ENCODE measurements at regions not wholly inside any gene's neighbourhood (a gene's known extent, or its start where the extent isn't known, plus 50 kb on each side); places are given as distances from the start of the nearest gene placed in this dataset.

GRCh38 chr13:109684084-109684823 is 102.1 kb downstream of the IRS2 start:
- Histone ChIP-seq H4K20me1 (ENCODE audit: low read length) (no peaks in the 10 kb centered on the region), H3K79me2 (ENCODE audit: low read length) (no peaks in the 10 kb centered on the region), H3K9ac (ENCODE audit: low read length) (peak overlapping the region; percentile 39; the same call in 1 of the 2 replicates), H3K36me3 (ENCODE audit: low read depth, low read length) (no peaks in the 10 kb centered on the region), H3K4me2 (ENCODE audit: low read length) (peak overlapping the region; percentile 73), H3K27me3 (ENCODE audit: low read length) (no peaks in the 10 kb centered on the region), H3K9me3 (ENCODE audit: low read length) (no peaks in the 10 kb centered on the region), H3K27ac (ENCODE audit: low read length) (peak overlapping the region; percentile 76), H2AFZ (ENCODE audit: low read length) (peak overlapping the region; percentile 36; the same call in 1 of the 2 replicates), H3K4me1 (ENCODE audit: insufficient read depth, low read length) (peaks cover 20% of the 10 kb centered on the region), H3K4me3 (ENCODE audit: low read length) (no peak overlapping the region), H3K9me2 (replicated peaks; ENCODE audit: low read length) (no peaks in the 10 kb centered on the region), H3F3A (ENCODE audit: low read length, unreplicated experiment) (no peaks in the 10 kb centered on the region)
- intact Hi-C loops (cut with micrococcal nuclease), result no loop called here
- CTCF ChIA-PET, result no interaction called here
- ATAC-seq (peak; percentile 28; the same call in 1 of the 2 replicates), DNase-seq (no peak)
- no peak for TF ChIP-seq EZH2 (IDR thresholded peaks at IDR 0.05; ENCODE audit: low read length, unreplicated experiment)
- TF ChIP-seq, protein P1, sequence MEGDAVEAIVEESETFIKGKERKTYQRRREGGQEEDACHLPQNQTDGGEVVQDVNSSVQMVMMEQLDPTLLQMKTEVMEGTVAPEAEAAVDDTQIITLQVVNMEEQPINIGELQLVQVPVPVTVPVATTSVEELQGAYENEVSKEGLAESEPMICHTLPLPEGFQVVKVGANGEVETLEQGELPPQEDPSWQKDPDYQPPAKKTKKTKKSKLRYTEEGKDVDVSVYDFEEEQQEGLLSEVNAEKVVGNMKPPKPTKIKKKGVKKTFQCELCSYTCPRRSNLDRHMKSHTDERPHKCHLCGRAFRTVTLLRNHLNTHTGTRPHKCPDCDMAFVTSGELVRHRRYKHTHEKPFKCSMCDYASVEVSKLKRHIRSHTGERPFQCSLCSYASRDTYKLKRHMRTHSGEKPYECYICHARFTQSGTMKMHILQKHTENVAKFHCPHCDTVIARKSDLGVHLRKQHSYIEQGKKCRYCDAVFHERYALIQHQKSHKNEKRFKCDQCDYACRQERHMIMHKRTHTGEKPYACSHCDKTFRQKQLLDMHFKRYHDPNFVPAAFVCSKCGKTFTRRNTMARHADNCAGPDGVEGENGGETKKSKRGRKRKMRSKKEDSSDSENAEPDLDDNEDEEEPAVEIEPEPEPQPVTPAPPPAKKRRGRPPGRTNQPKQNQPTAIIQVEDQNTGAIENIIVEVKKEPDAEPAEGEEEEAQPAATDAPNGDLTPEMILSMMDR (conservative IDR thresholded peaks at IDR 0.05; ENCODE audit: low read depth, low read length), result no peak
- no peak for TF ChIP-seq EZH2phosphoT487 (IDR thresholded peaks at IDR 0.05; ENCODE audit: borderline replicate concordance, low read length)
- POLR2A ChIA-PET (ENCODE audit: unreplicated experiment), result no interaction called here
- BruUV-seq (replicated peaks), result no TSS peak

DNA sequence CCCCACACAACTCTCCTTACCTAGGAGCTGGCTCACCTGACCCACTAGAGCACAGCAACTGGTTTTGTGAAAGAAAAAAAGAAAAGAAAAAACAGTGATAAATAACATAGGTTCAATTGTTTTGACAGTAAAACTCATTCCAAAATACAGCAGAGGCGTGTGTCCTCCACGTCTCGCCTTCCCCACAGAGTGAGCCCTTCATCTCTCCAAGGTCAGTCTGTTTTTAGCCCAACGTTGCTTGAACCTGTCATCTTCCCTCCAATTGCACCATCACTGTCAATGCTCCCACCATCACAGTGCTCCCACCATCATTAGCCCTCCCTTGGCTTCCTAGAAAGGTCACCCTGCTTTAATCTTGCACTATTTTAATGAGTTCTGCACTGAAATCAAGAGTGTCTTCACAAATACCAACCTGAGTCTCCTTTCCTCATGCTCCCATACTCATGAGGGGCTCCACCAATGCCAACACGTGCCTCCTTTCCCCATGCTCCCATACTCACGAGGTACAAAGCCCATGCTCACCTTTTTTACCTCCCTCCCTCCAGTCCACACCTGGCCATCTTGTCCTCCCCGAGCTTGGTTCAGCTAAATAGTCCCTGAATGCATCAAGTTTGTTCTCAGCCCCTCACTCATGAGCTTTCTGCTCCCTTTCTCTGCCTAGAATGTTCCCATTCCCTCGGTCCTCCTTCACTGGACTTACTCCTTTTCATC is 103.7 kb downstream of the IRS2 start:
- Histone ChIP-seq H3K36me3 (ENCODE audit: low read depth, low read length) (no peaks in the 10 kb centered on the region), H3K4me3 (ENCODE audit: low read length) (no peak overlapping the region), H2AFZ (ENCODE audit: low read length) (no peak overlapping the region), H3K4me1 (ENCODE audit: insufficient read depth, low read length) (peaks cover 20% of the 10 kb centered on the region), H3K9me2 (replicated peaks; ENCODE audit: low read length) (no peaks in the 10 kb centered on the region), H4K20me1 (ENCODE audit: low read length) (no peaks in the 10 kb centered on the region), H3K27ac (ENCODE audit: low read length) (no peak overlapping the region), H3F3A (ENCODE audit: low read length, unreplicated experiment) (no peaks in the 10 kb centered on the region), H3K4me2 (ENCODE audit: low read length) (no peak overlapping the region), H3K27me3 (ENCODE audit: low read length) (no peaks in the 10 kb centered on the region), H3K79me2 (ENCODE audit: low read length) (no peaks in the 10 kb centered on the region), H3K9ac (ENCODE audit: low read length) (no peak overlapping the region), H3K9me3 (ENCODE audit: low read length) (no peaks in the 10 kb centered on the region)
- POLR2A ChIA-PET (ENCODE audit: unreplicated experiment), result no interaction called here
- intact Hi-C loops (cut with micrococcal nuclease), result no loop called here
- ATAC-seq (no peak), DNase-seq (no peak)
- no TSS peak for BruUV-seq (replicated peaks)
- no peak for TF ChIP-seq EZH2phosphoT487 (IDR thresholded peaks at IDR 0.05; ENCODE audit: borderline replicate concordance, low read length)
- TF ChIP-seq, protein P1 (conservative IDR thresholded peaks at IDR 0.05; ENCODE audit: low read depth, low read length), result no peak
- TF ChIP-seq EZH2 (IDR thresholded peaks at IDR 0.05; ENCODE audit: low read length, unreplicated experiment), result no peak
- CTCF ChIA-PET, result no interaction called here

- intact Hi-C loops (cut with micrococcal nuclease), result no loop called here
- no TSS peak for BruUV-seq (replicated peaks)
Measured at GRCh38 chr13:109680930-109681329, 105.5 kb downstream of the IRS2 start.

More at GRCh38 chr13:109680930-109681329, 105.5 kb downstream of the IRS2 start:
- TF ChIP-seq, protein P1 (conservative IDR thresholded peaks at IDR 0.05; ENCODE audit: low read depth, low read length), result no peak
- no peak for TF ChIP-seq EZH2 (IDR thresholded peaks at IDR 0.05; ENCODE audit: low read length, unreplicated experiment)
- TF ChIP-seq EZH2phosphoT487 (IDR thresholded peaks at IDR 0.05; ENCODE audit: borderline replicate concordance, low read length), result no peak
- H4K20me1 ChIP-seq (ENCODE audit: low read length), result no peaks in the 10 kb centered on the region
- H3K4me3 ChIP-seq (ENCODE audit: low read length), result no peak overlapping the region
- H3K27ac ChIP-seq (ENCODE audit: low read length), result no peak overlapping the region
- H2AFZ ChIP-seq (ENCODE audit: low read length), result no peak overlapping the region
- H3K36me3 ChIP-seq (ENCODE audit: low read depth, low read length), result no peaks in the 10 kb centered on the region
- H3F3A ChIP-seq (ENCODE audit: low read length, unreplicated experiment), result no peaks in the 10 kb centered on the region
- H3K4me2 ChIP-seq (ENCODE audit: low read length), result no peak overlapping the region
- no peak for DNase-seq
- ChIA-PET POLR2A (ENCODE audit: unreplicated experiment) (no interaction called here), CTCF (no interaction called here)
- H3K79me2 ChIP-seq (ENCODE audit: low read length), result no peaks in the 10 kb centered on the region
- no peaks in the 10 kb centered on the region for H3K27me3 ChIP-seq (ENCODE audit: low read length)
- H3K9ac ChIP-seq (ENCODE audit: low read length), result no peak overlapping the region
- peaks cover 20% of the 10 kb centered on the region for H3K4me1 ChIP-seq (ENCODE audit: insufficient read depth, low read length)
- ATAC-seq, result no peak
- no peaks in the 10 kb centered on the region for H3K9me2 ChIP-seq (replicated peaks; ENCODE audit: low read length)
- H3K9me3 ChIP-seq (ENCODE audit: low read length), result no peaks in the 10 kb centered on the region

All from PC-3 (cell line).